H1 (cell line): ENCODE measurements at regions not wholly inside any gene's neighbourhood (a gene's known extent, or its start where the extent isn't known, plus 50 kb on each side); places are given as distances from the start of the nearest gene placed in this dataset.

Experiments
- CTCF ChIA-PET: fragments of 300-600 bp; sonication (Branson Sonifier 250); formaldehyde crosslinking; loops from one replicate; lab custom pipeline; 2021; ENCODE audit not compliant: partially characterized antibody; lab: Charles Lee
- POLR2A ChIA-PET: fragments of 300-600 bp; sonication (Branson Sonifier 250); formaldehyde crosslinking; loops from one replicate; lab custom pipeline; 2021; ENCODE audit warnings: inconsistent platforms; ENCODE audit not compliant: partially characterized antibody; lab: Charles Lee
- DNase-seq, 2 experiments: peaks; one replicate each; pipeline versions ENCODE4 v3.0.0 to v3.0.0-alpha.2; 2010 to 2022; ENCODE audit warnings: low spot score in 2 of 2, low read depth in 1 of 2, mixed read lengths in 1 of 2
- FAIRE-seq: peaks from 2 replicates; lab custom pipeline; 2011; peaks lifted over from hg19 to GRCh38; lab: Jason Lieb, UNC
- H2AFZ ChIP-seq: 2 replicates; pipeline ENCODE4 v1.8.1; 2012; ENCODE audit warnings: low read length, inconsistent platforms
- H2AK5ac ChIP-seq: 2 replicates; pipeline ENCODE4 v1.6.1; 2013; ENCODE audit warnings: low read depth, low read length
- H2BK120ac ChIP-seq: replicated peaks from 2 replicates; pipeline ENCODE3; 2013; ENCODE audit warnings: low read depth, low read length, inconsistent platforms
- H2BK12ac ChIP-seq: 2 replicates; pipeline ENCODE4 v1.6.1; 2013; ENCODE audit warnings: low read depth, low read length
- H2BK15ac ChIP-seq: 2 replicates; pipeline ENCODE4 v1.6.1; 2013; ENCODE audit warnings: low read length
- H2BK20ac ChIP-seq: 2 replicates; pipeline ENCODE4 v1.6.1; 2013; ENCODE audit warnings: low read length
- H2BK5ac ChIP-seq: 2 replicates; pipeline ENCODE4 v1.6.1; 2013; ENCODE audit warnings: low read depth, low read length
- H3K14ac ChIP-seq: 2 replicates; pipeline ENCODE4 v1.6.1; 2013; ENCODE audit warnings: inconsistent platforms; ENCODE audit not compliant: insufficient read length
- H3K18ac ChIP-seq: 2 replicates; pipeline ENCODE4 v1.6.1; 2013; ENCODE audit warnings: low read length; ENCODE audit errors: extremely low read depth
- H3K23ac ChIP-seq: 2 replicates; pipeline ENCODE4 v1.6.1; 2013; ENCODE audit warnings: inconsistent platforms; ENCODE audit not compliant: insufficient read length
- H3K23me2 ChIP-seq: 2 replicates; pipeline ENCODE4 v1.6.1; 2013; ENCODE audit warnings: low read depth, low read length
- H3K27ac ChIP-seq: 2 replicates; pipeline ENCODE4 v1.6.1; 2011; ENCODE audit warnings: low read depth, low read length, inconsistent platforms
- H3K27me3 ChIP-seq, 4 experiments: replicated peaks in 1 of 4; 1 replicate in 1 of 4; 2 replicates in 3 of 4; pipeline versions ENCODE4 v1.6.1 to v1.8.1; 2011 to 2013; ENCODE audit warnings: low read length in 3 of 4, mild to moderate bottlenecking in 3 of 4, inconsistent platforms in 2 of 4, mixed read lengths in 2 of 4, moderate library complexity in 1 of 4; ENCODE audit not compliant: control insufficient read depth in 3 of 4, insufficient read depth in 3 of 4; ENCODE audit errors: extremely low read depth in 1 of 4
- H3K36me3 ChIP-seq, 4 experiments: 2 replicates each; pipeline versions ENCODE4 v1.6.1 to v1.8.1; 2011 to 2013; ENCODE audit warnings: mild to moderate bottlenecking in 4 of 4, low read length in 3 of 4, moderate library complexity in 2 of 4, control low read depth in 1 of 4, inconsistent platforms in 1 of 4; ENCODE audit not compliant: insufficient read depth in 4 of 4, control insufficient read depth in 2 of 4
- H3K4ac ChIP-seq: replicated peaks from 2 replicates; pipeline ENCODE3; 2013; ENCODE audit warnings: low read length, low read depth, mixed read lengths, inconsistent platforms; ENCODE audit not compliant: insufficient read length
- H3K4me1 ChIP-seq, 4 experiments: replicated peaks in 1 of 4; 1 replicate in 1 of 4; 2 replicates in 3 of 4; pipeline versions ENCODE4 v1.6.1 to v1.8.1; 2011 to 2013; ENCODE audit warnings: low read length in 3 of 4, inconsistent platforms in 2 of 4, mixed read lengths in 1 of 4; ENCODE audit not compliant: insufficient read depth in 4 of 4, control insufficient read depth in 3 of 4
- H3K4me2 ChIP-seq, 2 experiments: 2 replicates each; pipeline versions ENCODE4 v1.6.1 to v1.8.1; 2011 to 2013; ENCODE audit warnings: low read depth in 2 of 2, low read length in 2 of 2, control low read depth in 1 of 2, inconsistent platforms in 1 of 2, mild to moderate bottlenecking in 1 of 2; ENCODE audit not compliant: insufficient read depth in 1 of 2
- H3K4me3 ChIP-seq, 4 experiments: fragments of 200-600, 300-600 bp in 1 of 4; sonication (generic), shearing (Covaris generic), sonication (Bioruptor Twin) in 1 of 4; 2 replicates each; pipeline versions ENCODE4 v1.5.1 to v1.8.1; 2011 to 2016; ENCODE audit warnings: low read length in 4 of 4, low read depth in 3 of 4, control low read depth in 2 of 4, inconsistent platforms in 2 of 4, mild to moderate bottlenecking in 2 of 4, mixed read lengths in 1 of 4, moderate library complexity in 1 of 4; ENCODE audit not compliant: insufficient read depth in 2 of 4; ENCODE audit errors: extremely low read depth in 1 of 4
- H3K56ac ChIP-seq: replicated peaks from 2 replicates; pipeline ENCODE3; 2013; ENCODE audit warnings: low read depth, mild to moderate bottlenecking, mixed read lengths, low read length, inconsistent platforms; ENCODE audit not compliant: insufficient read length
- H3K79me1 ChIP-seq: 2 replicates; pipeline ENCODE4 v1.6.1; 2013; ENCODE audit warnings: low read depth, low read length, control low read depth
- H3K79me2 ChIP-seq, 2 experiments: 2 replicates each; pipeline versions ENCODE4 v1.6.1 to v1.8.1; 2012 to 2013; ENCODE audit warnings: low read length in 2 of 2, mild to moderate bottlenecking in 2 of 2, inconsistent platforms in 1 of 2; ENCODE audit not compliant: insufficient read depth in 2 of 2, control insufficient read depth in 1 of 2
- H3K9ac ChIP-seq, 4 experiments: replicated peaks in 1 of 4; 1 replicate in 1 of 4; 2 replicates in 3 of 4; pipeline versions ENCODE4 v1.6.1 to v1.8.1; 2011 to 2013; ENCODE audit warnings: low read depth in 3 of 4, low read length in 3 of 4, control low read depth in 2 of 4, mild to moderate bottlenecking in 2 of 4, moderate library complexity in 2 of 4, inconsistent platforms in 1 of 4; ENCODE audit errors: extremely low read depth in 1 of 4
- H3K9me3 ChIP-seq, 2 experiments: 2 replicates each; pipeline versions ENCODE4 v1.6.1 to v1.8.1; 2012 to 2013; ENCODE audit warnings: mild to moderate bottlenecking in 2 of 2, moderate library complexity in 2 of 2, control low read depth in 1 of 2, inconsistent platforms in 1 of 2, low read depth in 1 of 2, low read length in 1 of 2, mixed read lengths in 1 of 2; ENCODE audit not compliant: insufficient read depth in 2 of 2
- H4K20me1 ChIP-seq, 2 experiments: replicated peaks in 1 of 2; 2 replicates each; pipeline versions ENCODE3 to v1.8.1; 2011 to 2013; ENCODE audit warnings: inconsistent platforms in 2 of 2, low read length in 2 of 2, mild to moderate bottlenecking in 1 of 2; ENCODE audit not compliant: insufficient read depth in 2 of 2, control insufficient read depth in 1 of 2
- H4K5ac ChIP-seq: 2 replicates; pipeline ENCODE4 v1.6.1; 2013; ENCODE audit warnings: low read length, low read depth, mixed read lengths, inconsistent platforms; ENCODE audit not compliant: insufficient read length
- H4K8ac ChIP-seq: 2 replicates; pipeline ENCODE4 v1.8.0; 2013; ENCODE audit warnings: mild to moderate bottlenecking, moderate library complexity, low read length, inconsistent platforms; ENCODE audit not compliant: insufficient read depth; ENCODE audit errors: extremely low read depth
- H4K91ac ChIP-seq: replicated peaks from 2 replicates; pipeline ENCODE3; 2013; ENCODE audit warnings: low read length, mixed read lengths, inconsistent platforms; ENCODE audit not compliant: insufficient read length
- CTBP2 ChIP-seq: IDR thresholded peaks from 2 replicates; pipeline ENCODE4 v1.7.0; 2011; ENCODE audit warnings: borderline replicate concordance, mild to moderate bottlenecking, moderate library complexity, mixed read lengths, low read length; ENCODE audit not compliant: insufficient read depth, insufficient read length
- GABPA ChIP-seq: IDR thresholded peaks from 2 replicates; pipeline ENCODE4 v1.6.1; 2011; ENCODE audit warnings: mild to moderate bottlenecking, low read length, moderate library complexity, borderline replicate concordance; ENCODE audit not compliant: insufficient read depth
- WGBS, 2 experiments: shearing (Covaris generic) in 1 of 2; methylation state at CpG; one replicate each; pipeline versions ENCODE4 v1.1.6 to v1.1.7; 2013 to 2015; ENCODE audit warnings: low lambda C conversion rate in 2 of 2, mixed read lengths in 2 of 2, inconsistent platforms in 1 of 2, low coverage in 1 of 2, missing lambda C conversion rate in 1 of 2; ENCODE audit not compliant: insufficient replicate concordance in 2 of 2, insufficient coverage in 1 of 2, insufficient read length in 1 of 2; ENCODE audit errors: extremely low coverage in 1 of 2, missing lambda C conversion rate in 1 of 2; 5-methylcytosine and 5-hydroxymethylcytosine counted together
- TF ChIP-seq, protein P1 (sequence below): IDR thresholded peaks from 2 replicates; pipeline ENCODE4 v1.6.1; 2011; ENCODE audit warnings: low read depth, mild to moderate bottlenecking, low read length; ENCODE audit not compliant: insufficient read depth

DNA sequence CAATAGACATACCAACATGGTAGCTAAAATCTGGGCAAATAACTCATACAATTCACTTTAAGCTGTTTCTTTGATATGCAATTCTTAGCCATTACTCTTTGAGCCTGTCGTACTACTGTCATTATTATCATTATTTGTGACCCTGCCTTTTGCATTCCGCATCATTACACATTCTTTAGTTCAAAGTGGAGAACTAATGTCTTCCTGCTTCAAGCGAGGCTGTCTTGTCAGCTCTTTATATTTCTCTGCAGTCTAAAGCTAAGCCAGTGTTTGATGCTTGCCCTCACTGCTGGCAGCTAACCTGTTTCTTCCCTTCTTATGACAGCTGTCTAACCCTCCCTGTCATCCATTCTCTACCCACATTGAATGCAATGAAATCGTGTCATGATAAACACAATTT lies 186.8 kb downstream of the FAT4 start:
- DNase-seq (no peak), FAIRE-seq (no peak)
- H3K23me2 ChIP-seq, result no peaks in the 10 kb centered on the region; the same call in 1 of the 2 replicates
- H3K27me3 ChIP-seq, result no peaks in the 10 kb centered on the region
- no peaks in the 10 kb centered on the region for H3K36me3 ChIP-seq
- no peaks in the 10 kb centered on the region for H4K20me1 ChIP-seq
- no peaks in the 10 kb centered on the region for H3K79me1 ChIP-seq
- H3K56ac ChIP-seq, result no peak overlapping the region
- no peak overlapping the region for H4K91ac ChIP-seq
- TF ChIP-seq GABPA, result no peak
- TF ChIP-seq CTBP2, result no peak
- TF ChIP-seq, protein P1, sequence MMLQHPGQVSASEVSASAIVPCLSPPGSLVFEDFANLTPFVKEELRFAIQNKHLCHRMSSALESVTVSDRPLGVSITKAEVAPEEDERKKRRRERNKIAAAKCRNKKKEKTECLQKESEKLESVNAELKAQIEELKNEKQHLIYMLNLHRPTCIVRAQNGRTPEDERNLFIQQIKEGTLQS, result no peak
- H3K4me1 ChIP-seq, result no peaks in the 10 kb centered on the region
- H2BK5ac ChIP-seq, result no peak overlapping the region
- ChIA-PET CTCF (no interaction called here), POLR2A (no interaction called here)
- H3K9me3 ChIP-seq, result no peaks in the 10 kb centered on the region
- H3K18ac ChIP-seq, result no peak overlapping the region
- no peak overlapping the region for H4K8ac ChIP-seq
- H3K27ac ChIP-seq, result no peak overlapping the region
- H2BK15ac ChIP-seq, result no peak overlapping the region
- H3K23ac ChIP-seq, result no peak overlapping the region
- no peak overlapping the region for H4K5ac ChIP-seq
- no peak overlapping the region for H2AFZ ChIP-seq
- no peak overlapping the region for H3K4me2 ChIP-seq
- 79% methylated on average over 4 of the region's 4 CpGs; no CpG with 5 or more reads in 1 of the 2 experiments for WGBS, 2 experiments
- no peak overlapping the region for H2BK12ac ChIP-seq
- no peak overlapping the region for H3K14ac ChIP-seq
- no peak overlapping the region for H3K9ac ChIP-seq
- H3K79me2 ChIP-seq, result no peaks in the 10 kb centered on the region
- no peak overlapping the region for H2BK20ac ChIP-seq
- no peak overlapping the region for H3K4ac ChIP-seq
- H2AK5ac ChIP-seq, result no peak overlapping the region
- no peak overlapping the region for H3K4me3 ChIP-seq
- no peak overlapping the region for H2BK120ac ChIP-seq
